PC-3 (cell line): ENCODE measurements at regions not wholly inside any gene's neighbourhood (a gene's known extent, or its start where the extent isn't known, plus 50 kb on each side); places are given as distances from the start of the nearest gene placed in this dataset.

Experiments used
- ATAC-seq: fragments of 200-7000 bp; cut with Tn5 transposase; 2 replicates; pipeline ENCODE4 v1.9.1; 2020; ENCODE audit warnings: mild to moderate bottlenecking, moderate library complexity
- BruUV-seq: library from RNA; stranded (reverse); fragments of 400-500 nt; replicated peaks from 2 replicates; lab custom pipeline; 2021; lab: Mats Ljungman, UMichigan
- CTCF ChIA-PET: fragments of 300-600 bp; sonication (Branson Sonifier 250); formaldehyde crosslinking; loops from one replicate; lab custom pipeline; 2022; ENCODE audit warnings: antibody characterized with exemption; lab: Charles Lee
- POLR2A ChIA-PET: fragments of 300-600 bp; sonication (Branson Sonifier 250); formaldehyde crosslinking; loops from one replicate; lab custom pipeline; 2022; ENCODE audit warnings: antibody characterized with exemption; ENCODE audit not compliant: unreplicated experiment; lab: Charles Lee
- DNase-seq: peaks from one replicate; pipeline ENCODE4 v3.0.0-alpha.2; 2015
- H2AFZ ChIP-seq: fragments of 300-600 bp; sonication (generic); 2 replicates; pipeline ENCODE4 v1.6.0; 2016; ENCODE audit warnings: antibody characterized with exemption, low read length
- H3F3A ChIP-seq: fragments of 300-600 bp; sonication (generic); one replicate; pipeline ENCODE4 v1.6.0; 2017; ENCODE audit warnings: antibody characterized with exemption, low read length, control low read depth, mild to moderate bottlenecking; ENCODE audit not compliant: unreplicated experiment
- H3K27ac ChIP-seq: fragments of 300-600 bp; sonication (generic); 2 replicates; pipeline ENCODE4 v1.5.1; 2016; ENCODE audit warnings: mild to moderate bottlenecking, low read length
- H3K27me3 ChIP-seq: fragments of 300-600 bp; sonication (generic); 2 replicates; pipeline ENCODE4 v1.6.1; 2016; ENCODE audit warnings: low read length, mixed read lengths
- H3K36me3 ChIP-seq: fragments of 300-600 bp; sonication (generic); 2 replicates; pipeline ENCODE4 v1.6.1; 2016; ENCODE audit warnings: low read depth, mixed run types, low read length, mixed read lengths
- H3K4me1 ChIP-seq: fragments of 300-600 bp; sonication (generic); 2 replicates; pipeline ENCODE4 v1.5.1; 2016; ENCODE audit warnings: low read length; ENCODE audit not compliant: insufficient read depth
- H3K4me2 ChIP-seq: fragments of 300-600 bp; sonication (generic); 2 replicates; pipeline ENCODE4 v1.6.0; 2016; ENCODE audit warnings: low read length
- H3K4me3 ChIP-seq: fragments of 300-600 bp; sonication (generic); 2 replicates; pipeline ENCODE4 v1.5.1; 2016; ENCODE audit warnings: mild to moderate bottlenecking, low read length, mixed read lengths
- H3K79me2 ChIP-seq: fragments of 300-600 bp; sonication (generic); 2 replicates; pipeline ENCODE4 v1.6.1; 2017; ENCODE audit warnings: low read length, mixed read lengths
- H3K9ac ChIP-seq: fragments of 300-600 bp; sonication (generic); 2 replicates; pipeline ENCODE4 v1.6.0; 2016; ENCODE audit warnings: mild to moderate bottlenecking, low read length
- H3K9me2 ChIP-seq: fragments of 300-600 bp; sonication (generic); replicated peaks from 2 replicates; pipeline ENCODE4 v1.6.1; 2016; ENCODE audit warnings: mixed run types, low read length, mixed read lengths
- H3K9me3 ChIP-seq: fragments of 300-600 bp; sonication (generic); 2 replicates; pipeline ENCODE4 v1.6.1; 2016; ENCODE audit warnings: low read length, mixed read lengths
- H4K20me1 ChIP-seq: fragments of 300-600 bp; sonication (generic); 2 replicates; pipeline ENCODE4 v1.6.1; 2016; ENCODE audit warnings: low read length, mixed read lengths
- CTCF ChIP-seq: fragments of 300-600 bp; sonication (generic); conservative IDR thresholded peaks from 2 replicates; pipeline ENCODE4 v1.5.1; 2017; ENCODE audit warnings: antibody characterized with exemption, low read depth, mild to moderate bottlenecking, low read length
- EZH2 ChIP-seq: fragments of 300-600 bp; sonication (generic); IDR thresholded peaks from one replicate; pipeline ENCODE4 v1.6.1; 2017; ENCODE audit warnings: antibody characterized with exemption, mild to moderate bottlenecking, low read length; ENCODE audit not compliant: unreplicated experiment
- EZH2phosphoT487 ChIP-seq: fragments of 300-600 bp; sonication (generic); IDR thresholded peaks from 2 replicates; pipeline ENCODE4 v1.6.1; 2018; ENCODE audit warnings: mild to moderate bottlenecking, antibody characterized with exemption, low read length, borderline replicate concordance
- intact Hi-C: fragments of 100-400 bp; cut with micrococcal nuclease; formaldehyde crosslinking; loops from 2 replicates; pipeline ENCODE4 v1.9.0; 2023

GRCh38 chr4:156195914-156196313 lies 242.2 kb upstream of the CTSO start:
- intact Hi-C loops: no loop called here
- no peak overlapping the region for H2AFZ ChIP-seq
- ChIA-PET POLR2A (no interaction called here), CTCF (no interaction called here)
- ATAC-seq (no peak), DNase-seq (no peak)
- no peaks in the 10 kb centered on the region for H3F3A ChIP-seq
- TF ChIP-seq CTCF (no peak), EZH2 (no peak), EZH2phosphoT487 (no peak)
- H3K4me1 ChIP-seq: peaks cover 27% of the 10 kb centered on the region
- no TSS peak for BruUV-seq
- no peaks in the 10 kb centered on the region for H3K79me2 ChIP-seq
- no peak overlapping the region for H3K4me3 ChIP-seq
- H3K27ac ChIP-seq: no peak overlapping the region
- H3K36me3 ChIP-seq: no peaks in the 10 kb centered on the region
- no peaks in the 10 kb centered on the region for H3K9me3 ChIP-seq
- H4K20me1 ChIP-seq: no peaks in the 10 kb centered on the region
- H3K9ac ChIP-seq: no peak overlapping the region
- H3K4me2 ChIP-seq: no peak overlapping the region
- H3K9me2 ChIP-seq: no peaks in the 10 kb centered on the region
- H3K27me3 ChIP-seq: no peaks in the 10 kb centered on the region

DNA sequence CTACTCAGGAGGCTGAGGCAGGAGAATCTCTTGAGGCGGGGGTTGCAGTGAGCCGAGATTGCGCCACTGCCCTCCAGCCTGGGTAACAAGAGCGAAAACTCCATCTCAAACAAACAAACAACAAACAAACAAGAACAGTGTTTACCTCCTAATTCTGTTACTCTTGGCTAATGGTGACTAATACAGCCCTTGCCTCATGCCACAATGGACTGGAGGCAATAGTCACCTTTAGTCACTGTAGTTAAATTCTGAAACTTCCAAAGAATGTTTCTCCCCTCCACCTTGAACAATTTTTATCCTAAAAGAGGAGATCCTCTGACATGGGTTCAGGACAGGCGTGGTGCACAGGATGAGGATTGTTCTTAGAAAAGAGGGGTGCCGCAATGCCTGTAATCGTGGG lies 241.2 kb upstream of the CTSO start:
- ChIA-PET CTCF (no interaction called here), POLR2A (no interaction called here)
- ATAC-seq (peak; percentile 82), DNase-seq (peak; percentile 84)
- Histone ChIP-seq H3K27ac (peak overlapping the region; percentile 66), H3K79me2 (no peaks in the 10 kb centered on the region), H3K9me3 (no peaks in the 10 kb centered on the region), H3K36me3 (no peaks in the 10 kb centered on the region), H3K9ac (no peak overlapping the region), H3K9me2 (no peaks in the 10 kb centered on the region), H3K4me3 (no peak overlapping the region), H4K20me1 (no peaks in the 10 kb centered on the region), H2AFZ (peak overlapping the region; percentile 53; the same call in 1 of the 2 replicates), H3K4me1 (peaks cover 27% of the 10 kb centered on the region), H3F3A (no peaks in the 10 kb centered on the region), H3K27me3 (no peaks in the 10 kb centered on the region), H3K4me2 (peak overlapping the region; percentile 67)
- intact Hi-C loops: no loop called here
- no TSS peak for BruUV-seq
- TF ChIP-seq CTCF: no peak
- no peak for TF ChIP-seq EZH2
- TF ChIP-seq EZH2phosphoT487: no peak

DNA sequence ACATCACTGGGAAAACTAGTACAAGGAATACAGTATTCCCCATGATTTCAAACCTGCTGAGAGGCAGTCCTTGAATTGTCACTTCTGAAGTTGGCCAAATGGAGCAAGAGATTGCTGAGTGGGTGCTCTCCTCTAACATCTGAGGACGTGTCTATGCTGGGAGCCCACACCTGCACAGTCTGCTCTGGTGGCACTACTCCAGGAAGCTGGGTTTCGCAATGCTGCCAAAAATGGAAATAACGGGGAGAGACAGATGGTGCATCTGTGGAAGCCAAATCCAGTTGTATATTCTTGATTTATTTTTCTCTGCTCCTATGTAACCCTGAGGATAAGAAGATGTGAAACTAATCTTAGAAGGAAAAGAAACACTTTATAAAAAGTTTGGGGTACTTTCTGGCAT lies 240.1 kb upstream of the CTSO start:
- no peak overlapping the region for H3K4me3 ChIP-seq
- DNase-seq: no peak
- no peak overlapping the region for H3K9ac ChIP-seq
- TF ChIP-seq EZH2 (no peak), EZH2phosphoT487 (no peak), CTCF (no peak)
- POLR2A ChIA-PET: no interaction called here
- H4K20me1 ChIP-seq: no peaks in the 10 kb centered on the region
- CTCF ChIA-PET: no interaction called here
- H3K27me3 ChIP-seq: no peaks in the 10 kb centered on the region
- H3K4me1 ChIP-seq: peaks cover 27% of the 10 kb centered on the region
- no peaks in the 10 kb centered on the region for H3K9me3 ChIP-seq
- no peak for ATAC-seq
- peak overlapping the region; percentile 66; the same call in 1 of the 2 replicates for H3K27ac ChIP-seq
- no peaks in the 10 kb centered on the region for H3K9me2 ChIP-seq
- no peaks in the 10 kb centered on the region for H3F3A ChIP-seq
- no peaks in the 10 kb centered on the region for H3K79me2 ChIP-seq
- intact Hi-C loops: no loop called here
- H3K4me2 ChIP-seq: no peak overlapping the region
- no peak overlapping the region for H2AFZ ChIP-seq
- no peaks in the 10 kb centered on the region for H3K36me3 ChIP-seq
- no TSS peak for BruUV-seq
